MM.1S (cell line): ENCODE measurements at regions not wholly inside any gene's neighbourhood (a gene's known extent, or its start where the extent isn't known, plus 50 kb on each side); places are given as distances from the start of the nearest gene placed in this dataset.

Source experiments
- DNase-seq: peaks from one replicate; pipeline ENCODE4 v3.0.0-alpha.2; 2015
- H2AFZ ChIP-seq: fragments of 300-600 bp; sonication (generic); 2 replicates; pipeline ENCODE4 v1.6.0; 2016; ENCODE audit warnings: antibody characterized with exemption, low read length
- H3F3A ChIP-seq: fragments of 300-600 bp; sonication (generic); 2 replicates; pipeline ENCODE4 v1.6.1; 2016; ENCODE audit warnings: mild to moderate bottlenecking, antibody characterized with exemption, low read length, moderate library complexity, mixed read lengths; ENCODE audit not compliant: insufficient read depth
- H3K27ac ChIP-seq: fragments of 300-600 bp; sonication (generic); 2 replicates; pipeline ENCODE4 v1.5.1; 2016; ENCODE audit warnings: mild to moderate bottlenecking, low read length
- H3K27me3 ChIP-seq: fragments of 300-600 bp; sonication (generic); replicated peaks from 2 replicates; pipeline ENCODE4 v1.6.0; 2016; ENCODE audit warnings: low read length; ENCODE audit not compliant: insufficient read depth
- H3K36me3 ChIP-seq: fragments of 300-600 bp; sonication (generic); replicated peaks from 2 replicates; pipeline ENCODE4 v1.6.1; 2016; ENCODE audit warnings: mild to moderate bottlenecking, low read length, mixed read lengths; ENCODE audit not compliant: insufficient read depth
- H3K4me1 ChIP-seq: fragments of 300-600 bp; sonication (generic); 2 replicates; pipeline ENCODE4 v1.6.1; 2016; ENCODE audit warnings: low read length, mixed read lengths
- H3K4me2 ChIP-seq: fragments of 300-600 bp; sonication (generic); 2 replicates; pipeline ENCODE4 v1.6.0; 2016; ENCODE audit warnings: low read depth, low read length
- H3K4me3 ChIP-seq: fragments of 300-600 bp; sonication (generic); 2 replicates; pipeline ENCODE4 v1.5.1; 2016; ENCODE audit warnings: low read length, mixed read lengths
- H3K79me2 ChIP-seq: fragments of 300-600 bp; sonication (generic); 2 replicates; pipeline ENCODE4 v1.6.1; 2016; ENCODE audit warnings: mixed run types, low read length, mixed read lengths
- H3K9ac ChIP-seq: fragments of 300-600 bp; sonication (generic); 2 replicates; pipeline ENCODE4 v1.6.1; 2016; ENCODE audit warnings: low read length, mixed read lengths
- H3K9me2 ChIP-seq: fragments of 300-600 bp; sonication (generic); replicated peaks from 2 replicates; pipeline ENCODE4 v1.6.1; 2016; ENCODE audit warnings: mild to moderate bottlenecking, low read length, mixed read lengths; ENCODE audit not compliant: insufficient read depth
- H3K9me3 ChIP-seq: fragments of 300-600 bp; sonication (generic); replicated peaks from 2 replicates; pipeline ENCODE4 v1.6.1; 2016; ENCODE audit warnings: mild to moderate bottlenecking, low read length, mixed read lengths; ENCODE audit not compliant: insufficient read depth
- H4K20me1 ChIP-seq: fragments of 300-600 bp; sonication (generic); 2 replicates; pipeline ENCODE4 v1.6.1; 2016; ENCODE audit warnings: mild to moderate bottlenecking, low read length, moderate library complexity, mixed read lengths; ENCODE audit not compliant: insufficient read depth
- EZH2 ChIP-seq: fragments of 300-600 bp; sonication (generic); optimal IDR thresholded peaks from 2 replicates; pipeline ENCODE3; 2017; ENCODE audit warnings: low read depth, mild to moderate bottlenecking, antibody characterized with exemption, low read length, mixed read lengths
- EZH2phosphoT487 ChIP-seq: fragments of 300-600 bp; sonication (generic); IDR thresholded peaks from 2 replicates; pipeline ENCODE4 v1.6.1; 2018; ENCODE audit warnings: antibody characterized with exemption, low read length
- TF ChIP-seq, protein P1 (sequence below): fragments of 300-600 bp; sonication (generic); IDR thresholded peaks from 2 replicates; pipeline ENCODE4 v1.5.1; 2016; ENCODE audit warnings: antibody characterized with exemption, low read length, mixed read lengths

DNA sequence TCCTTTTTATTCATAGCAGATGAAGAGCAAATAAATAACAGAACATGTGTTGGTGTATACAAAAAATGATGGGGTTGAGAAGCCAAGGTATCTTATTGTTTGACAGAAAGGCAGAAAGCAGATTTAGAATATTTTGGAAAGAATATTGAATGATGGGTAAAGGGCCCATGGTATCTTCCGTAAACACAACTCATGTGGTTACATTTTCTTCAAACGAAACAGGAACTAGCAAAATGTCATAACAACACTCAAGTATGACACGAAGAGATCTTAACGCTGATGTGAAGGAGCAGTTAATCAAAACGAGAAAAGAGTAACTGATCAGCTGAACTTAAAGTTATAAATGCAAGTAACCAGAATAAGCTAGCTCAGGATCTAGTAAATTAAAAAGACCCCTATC is 195.7 kb upstream of the GK2 start:
- no peak for DNase-seq
- no peaks in the 10 kb centered on the region for H4K20me1 ChIP-seq
- no peaks in the 10 kb centered on the region for H3K4me1 ChIP-seq
- peak overlapping the region; percentile 2; the same call in 1 of the 2 replicates for H2AFZ ChIP-seq
- H3K9me3 ChIP-seq: no peaks in the 10 kb centered on the region
- no peaks in the 10 kb centered on the region for H3K27me3 ChIP-seq
- H3K36me3 ChIP-seq: no peaks in the 10 kb centered on the region
- H3K27ac ChIP-seq: no peak overlapping the region
- no peak overlapping the region for H3K4me3 ChIP-seq
- no peak overlapping the region for H3K4me2 ChIP-seq
- H3K79me2 ChIP-seq: no peaks in the 10 kb centered on the region
- no peaks in the 10 kb centered on the region for H3F3A ChIP-seq
- H3K9me2 ChIP-seq: no peaks in the 10 kb centered on the region
- no peak overlapping the region for H3K9ac ChIP-seq
- TF ChIP-seq EZH2phosphoT487 (no peak), EZH2 (no peak)
- TF ChIP-seq, protein P1, sequence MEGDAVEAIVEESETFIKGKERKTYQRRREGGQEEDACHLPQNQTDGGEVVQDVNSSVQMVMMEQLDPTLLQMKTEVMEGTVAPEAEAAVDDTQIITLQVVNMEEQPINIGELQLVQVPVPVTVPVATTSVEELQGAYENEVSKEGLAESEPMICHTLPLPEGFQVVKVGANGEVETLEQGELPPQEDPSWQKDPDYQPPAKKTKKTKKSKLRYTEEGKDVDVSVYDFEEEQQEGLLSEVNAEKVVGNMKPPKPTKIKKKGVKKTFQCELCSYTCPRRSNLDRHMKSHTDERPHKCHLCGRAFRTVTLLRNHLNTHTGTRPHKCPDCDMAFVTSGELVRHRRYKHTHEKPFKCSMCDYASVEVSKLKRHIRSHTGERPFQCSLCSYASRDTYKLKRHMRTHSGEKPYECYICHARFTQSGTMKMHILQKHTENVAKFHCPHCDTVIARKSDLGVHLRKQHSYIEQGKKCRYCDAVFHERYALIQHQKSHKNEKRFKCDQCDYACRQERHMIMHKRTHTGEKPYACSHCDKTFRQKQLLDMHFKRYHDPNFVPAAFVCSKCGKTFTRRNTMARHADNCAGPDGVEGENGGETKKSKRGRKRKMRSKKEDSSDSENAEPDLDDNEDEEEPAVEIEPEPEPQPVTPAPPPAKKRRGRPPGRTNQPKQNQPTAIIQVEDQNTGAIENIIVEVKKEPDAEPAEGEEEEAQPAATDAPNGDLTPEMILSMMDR: no peak

DNA sequence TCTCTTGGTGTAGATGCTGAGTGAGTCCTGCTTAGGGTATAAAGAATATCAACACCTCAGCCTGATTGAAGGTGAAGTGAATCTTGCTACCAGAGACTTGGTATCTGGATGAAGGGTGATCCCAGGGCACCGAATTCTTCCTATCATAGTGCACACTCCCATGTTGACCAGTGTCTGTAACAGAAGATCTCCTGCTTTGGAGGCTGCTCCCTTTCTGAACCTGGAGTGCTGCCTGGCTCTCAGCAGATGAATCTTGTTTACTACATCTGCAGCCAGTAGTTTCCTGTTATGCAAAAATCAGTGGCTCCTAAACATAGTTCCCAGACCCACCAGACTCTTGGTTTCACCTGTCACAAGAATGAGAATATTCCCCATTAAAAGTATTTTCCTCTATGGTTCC is 191.7 kb upstream of the GK2 start:
- H4K20me1 ChIP-seq: no peaks in the 10 kb centered on the region
- H3F3A ChIP-seq: no peaks in the 10 kb centered on the region
- H3K4me3 ChIP-seq: no peak overlapping the region
- no peaks in the 10 kb centered on the region for H3K9me3 ChIP-seq
- no peak overlapping the region for H3K9ac ChIP-seq
- H3K9me2 ChIP-seq: no peaks in the 10 kb centered on the region
- no peak overlapping the region for H3K27ac ChIP-seq
- no peaks in the 10 kb centered on the region for H3K79me2 ChIP-seq
- H2AFZ ChIP-seq: no peak overlapping the region
- TF ChIP-seq EZH2 (no peak), EZH2phosphoT487 (no peak)
- TF ChIP-seq, protein P1: no peak
- H3K36me3 ChIP-seq: no peaks in the 10 kb centered on the region
- no peak overlapping the region for H3K4me2 ChIP-seq
- DNase-seq: no peak
- no peaks in the 10 kb centered on the region for H3K4me1 ChIP-seq
- H3K27me3 ChIP-seq: no peaks in the 10 kb centered on the region

DNA sequence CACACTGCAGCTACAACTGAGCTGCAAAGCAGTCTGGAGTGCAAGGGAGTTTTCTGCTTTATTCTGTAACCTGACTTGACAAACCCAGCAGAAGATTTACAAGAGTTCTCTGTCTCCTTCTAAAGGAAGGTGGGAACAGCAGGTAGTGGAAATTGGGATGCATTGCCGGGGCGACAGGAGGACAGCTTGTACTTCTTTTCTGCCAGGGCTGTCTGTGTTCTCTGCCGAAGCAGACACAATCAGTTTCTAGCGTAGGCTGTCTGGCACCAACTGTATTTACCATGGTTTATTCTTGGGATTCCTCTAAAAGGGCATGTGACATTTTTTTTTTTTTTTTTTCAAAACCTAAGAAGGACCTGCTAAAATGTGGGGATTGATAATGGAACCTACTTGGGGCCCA is 190.8 kb upstream of the GK2 start:
- Histone ChIP-seq H3K9me2 (no peaks in the 10 kb centered on the region), H3K9me3 (no peaks in the 10 kb centered on the region), H3K79me2 (no peaks in the 10 kb centered on the region), H3K36me3 (no peaks in the 10 kb centered on the region), H3K4me1 (no peaks in the 10 kb centered on the region), H3K4me3 (no peak overlapping the region), H3K27ac (no peak overlapping the region), H3F3A (no peaks in the 10 kb centered on the region), H2AFZ (no peak overlapping the region), H3K27me3 (no peaks in the 10 kb centered on the region), H3K4me2 (no peak overlapping the region), H4K20me1 (no peaks in the 10 kb centered on the region), H3K9ac (no peak overlapping the region)
- TF ChIP-seq, protein P1: no peak
- TF ChIP-seq EZH2phosphoT487 (no peak), EZH2 (no peak)
- DNase-seq: no peak

DNA sequence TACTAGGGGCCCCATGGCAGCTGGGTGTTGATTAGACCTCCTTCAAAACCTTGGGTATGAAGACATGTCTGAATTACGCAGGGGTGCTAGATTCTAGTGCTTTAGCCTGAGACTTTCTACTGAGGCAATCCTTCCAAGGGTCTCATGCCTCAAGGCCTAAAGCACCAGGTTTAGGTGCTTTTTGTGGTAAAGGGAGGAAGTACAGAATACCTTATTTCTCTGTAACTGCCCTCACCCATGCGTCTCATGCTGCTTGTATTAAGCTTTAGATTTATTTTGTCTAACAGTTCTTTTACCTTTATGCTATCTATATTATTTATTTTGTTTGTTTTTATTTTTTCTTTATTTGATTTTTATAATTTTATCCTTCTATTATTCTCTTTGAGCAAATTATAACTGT is 190.2 kb upstream of the GK2 start:
- H3F3A ChIP-seq: no peaks in the 10 kb centered on the region
- TF ChIP-seq, protein P1: no peak
- TF ChIP-seq EZH2 (no peak), EZH2phosphoT487 (no peak)
- H3K9me3 ChIP-seq: no peaks in the 10 kb centered on the region
- H3K9me2 ChIP-seq: no peaks in the 10 kb centered on the region
- no peaks in the 10 kb centered on the region for H3K4me1 ChIP-seq
- no peak for DNase-seq
- no peaks in the 10 kb centered on the region for H4K20me1 ChIP-seq
- H3K4me3 ChIP-seq: no peak overlapping the region
- H3K9ac ChIP-seq: no peak overlapping the region
- no peak overlapping the region for H2AFZ ChIP-seq
- no peak overlapping the region for H3K27ac ChIP-seq
- no peaks in the 10 kb centered on the region for H3K36me3 ChIP-seq
- H3K27me3 ChIP-seq: no peaks in the 10 kb centered on the region
- no peak overlapping the region for H3K4me2 ChIP-seq
- no peaks in the 10 kb centered on the region for H3K79me2 ChIP-seq
